Stimulated activated CD8-positive, alpha-beta memory T cell treated with anti-CD3 and anti-CD28 coated beads, Interleukin-15, amount 100 ng/mL, for 48 hours (primary cell): ENCODE measurements at regions not wholly inside any gene's neighbourhood (a gene's known extent, or its start where the extent isn't known, plus 50 kb on each side); places are given as distances from the start of the nearest gene placed in this dataset.

Experiments
- DNase-seq, 2 donors: peaks; one replicate each; pipeline ENCODE4 v3.0.0-alpha.2; 2020; ENCODE audit warnings: low read depth in 2 of 2

- DNase-seq: no peak
Measured at GRCh38 chr11:82373781-82374542, 359.7 kb downstream of the FAM181B start.

GRCh38 chr11:82365351-82365750 is 368.3 kb downstream of the FAM181B start:
- no peak for DNase-seq

GRCh38 chr11:82356316-82356715 is 377.3 kb downstream of the FAM181B start:
- DNase-seq: no peak

- no peak for DNase-seq
Measured at GRCh38 chr11:82355313-82355823, 378.3 kb downstream of the FAM181B start.

- no peak for DNase-seq
Measured at GRCh38 chr11:82326853-82327252, 406.8 kb downstream of the FAM181B start.

GRCh38 chr11:82321206-82321605 is 412.5 kb downstream of the FAM181B start:
- no peak for DNase-seq

GRCh38 chr11:82315093-82315492 is 418.6 kb downstream of the FAM181B start:
- DNase-seq: no peak

- no peak for DNase-seq
Measured at GRCh38 chr11:82308979-82309378, 424.7 kb downstream of the FAM181B start.

- DNase-seq: no peak
Measured at GRCh38 chr11:82305123-82305522, 428.5 kb downstream of the FAM181B start.

GRCh38 chr11:82303671-82304070 is 430.0 kb downstream of the FAM181B start:
- no peak for DNase-seq

GRCh38 chr11:82288471-82288870 is 445.2 kb downstream of the FAM181B start:
- DNase-seq: no peak

GRCh38 chr11:82270870-82271269 is 462.8 kb downstream of the FAM181B start:
- no peak for DNase-seq

- no peak for DNase-seq
Measured at GRCh38 chr11:82268627-82269026, 465.0 kb downstream of the FAM181B start.

GRCh38 chr11:82267186-82267585 is 466.5 kb downstream of the FAM181B start:
- DNase-seq: no peak

- no peak for DNase-seq
Measured at GRCh38 chr11:82261367-82261766, 472.3 kb downstream of the FAM181B start.

GRCh38 chr11:82250047-82250446 is 483.6 kb downstream of the FAM181B start:
- DNase-seq: no peak

GRCh38 chr11:82246926-82247325 is 486.7 kb downstream of the FAM181B start:
- DNase-seq: no peak

GRCh38 chr11:82239498-82239897 is 494.2 kb downstream of the FAM181B start:
- DNase-seq: no peak

GRCh38 chr11:82234256-82234655 is 499.4 kb downstream of the FAM181B start:
- no peak for DNase-seq

GRCh38 chr11:82233201-82233600 is 500.5 kb downstream of the FAM181B start:
- no peak for DNase-seq

- no peak for DNase-seq
Measured at GRCh38 chr11:82229341-82229740, 504.3 kb downstream of the FAM181B start.

- no peak for DNase-seq
Measured at GRCh38 chr11:82225930-82226329, 507.7 kb downstream of the FAM181B start.

GRCh38 chr11:82225502-82225901 is 508.2 kb downstream of the FAM181B start:
- DNase-seq: no peak
